ENCODE measurements at regions not wholly inside any gene's neighbourhood (a gene's known extent, or its start where the extent isn't known, plus 50 kb on each side); places are given as distances from the start of the nearest gene placed in this dataset.

DNA sequence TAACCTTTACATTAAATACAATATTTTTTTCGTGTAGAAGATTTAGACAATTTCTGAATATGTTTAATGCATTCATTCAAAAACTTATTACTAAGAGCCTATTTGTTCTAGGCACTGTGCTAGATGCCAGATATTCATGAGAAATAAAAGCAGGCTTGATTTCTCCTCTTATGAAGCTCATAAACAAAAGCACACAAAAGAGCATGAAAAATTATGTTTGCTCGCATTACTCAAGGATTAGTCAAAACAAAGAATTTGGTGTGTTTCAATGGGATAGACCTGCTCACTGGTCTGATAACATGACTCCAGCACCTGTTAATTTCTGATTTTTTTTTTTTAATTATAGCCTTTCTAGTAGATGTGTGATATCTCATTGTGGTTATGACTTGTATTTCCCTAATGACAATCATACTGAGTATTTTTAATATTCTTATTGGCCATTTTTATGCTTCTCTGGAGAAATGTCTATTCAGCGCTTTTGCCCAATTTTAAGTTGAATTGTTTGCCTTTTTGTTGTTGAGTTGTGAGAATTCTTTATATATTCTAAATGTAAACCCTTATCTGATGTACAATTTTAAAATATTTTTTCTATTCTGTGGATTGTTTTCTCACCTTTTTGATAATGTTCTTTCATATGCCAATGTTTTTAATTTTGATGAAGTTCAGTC, 382.3 kb upstream of the ADGRL4 start:
- DNase-seq (no peak), ATAC-seq (no peak)
- no peaks in the 10 kb centered on the region for H3K36me3 ChIP-seq
- no peaks in the 10 kb centered on the region for H3K9me3 ChIP-seq
- no peak overlapping the region for H3K27ac ChIP-seq
- no peaks in the 10 kb centered on the region for H3K4me1 ChIP-seq
- intact Hi-C loops (cut with DNase I), result no loop called here
- no peak overlapping the region for H3K4me3 ChIP-seq
- WGBS (ENCODE audit: insufficient coverage, low coverage, low lambda C conversion rate, missing lambda C conversion rate), result 67% methylated on average over 3 of the region's 3 CpGs
- TF ChIP-seq POLR2A (IDR thresholded peaks at IDR 0.05), result no peak
- no peaks in the 10 kb centered on the region for H3K27me3 ChIP-seq

DNA sequence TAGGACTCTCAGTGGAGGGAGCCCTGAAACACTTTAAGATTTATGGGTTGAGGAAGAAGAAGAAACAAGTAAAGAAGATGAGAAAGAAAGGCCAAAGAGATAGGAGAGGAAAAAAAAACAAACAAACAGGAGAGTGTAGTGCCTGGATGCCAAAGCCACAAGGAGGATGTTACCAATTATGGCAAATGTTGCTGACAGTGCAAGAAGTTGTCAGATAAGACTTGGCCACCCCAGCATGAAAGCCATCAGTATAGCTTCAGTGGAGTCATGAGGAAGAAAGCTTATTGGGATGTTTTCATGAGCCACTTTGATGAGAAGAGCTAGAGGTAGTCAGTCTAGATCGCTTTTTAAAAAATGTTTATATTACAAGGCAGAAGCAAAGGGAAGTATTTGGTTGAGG, 380.2 kb upstream of the ADGRL4 start:
- Histone ChIP-seq H3K4me3 (no peak overlapping the region), H3K27ac (no peak overlapping the region), H3K36me3 (no peaks in the 10 kb centered on the region), H3K9me3 (no peaks in the 10 kb centered on the region), H3K4me1 (no peaks in the 10 kb centered on the region), H3K27me3 (no peaks in the 10 kb centered on the region)
- 58% methylated on average over 1 of the region's 1 CpG for WGBS (ENCODE audit: insufficient coverage, low coverage, low lambda C conversion rate, missing lambda C conversion rate)
- ATAC-seq (no peak), DNase-seq (no peak)
- intact Hi-C loops (cut with DNase I), result no loop called here
- TF ChIP-seq POLR2A (IDR thresholded peaks at IDR 0.05), result no peak
- TF ChIP-seq, protein P1, sequence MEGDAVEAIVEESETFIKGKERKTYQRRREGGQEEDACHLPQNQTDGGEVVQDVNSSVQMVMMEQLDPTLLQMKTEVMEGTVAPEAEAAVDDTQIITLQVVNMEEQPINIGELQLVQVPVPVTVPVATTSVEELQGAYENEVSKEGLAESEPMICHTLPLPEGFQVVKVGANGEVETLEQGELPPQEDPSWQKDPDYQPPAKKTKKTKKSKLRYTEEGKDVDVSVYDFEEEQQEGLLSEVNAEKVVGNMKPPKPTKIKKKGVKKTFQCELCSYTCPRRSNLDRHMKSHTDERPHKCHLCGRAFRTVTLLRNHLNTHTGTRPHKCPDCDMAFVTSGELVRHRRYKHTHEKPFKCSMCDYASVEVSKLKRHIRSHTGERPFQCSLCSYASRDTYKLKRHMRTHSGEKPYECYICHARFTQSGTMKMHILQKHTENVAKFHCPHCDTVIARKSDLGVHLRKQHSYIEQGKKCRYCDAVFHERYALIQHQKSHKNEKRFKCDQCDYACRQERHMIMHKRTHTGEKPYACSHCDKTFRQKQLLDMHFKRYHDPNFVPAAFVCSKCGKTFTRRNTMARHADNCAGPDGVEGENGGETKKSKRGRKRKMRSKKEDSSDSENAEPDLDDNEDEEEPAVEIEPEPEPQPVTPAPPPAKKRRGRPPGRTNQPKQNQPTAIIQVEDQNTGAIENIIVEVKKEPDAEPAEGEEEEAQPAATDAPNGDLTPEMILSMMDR (IDR thresholded peaks at IDR 0.05), result no peak

DNA sequence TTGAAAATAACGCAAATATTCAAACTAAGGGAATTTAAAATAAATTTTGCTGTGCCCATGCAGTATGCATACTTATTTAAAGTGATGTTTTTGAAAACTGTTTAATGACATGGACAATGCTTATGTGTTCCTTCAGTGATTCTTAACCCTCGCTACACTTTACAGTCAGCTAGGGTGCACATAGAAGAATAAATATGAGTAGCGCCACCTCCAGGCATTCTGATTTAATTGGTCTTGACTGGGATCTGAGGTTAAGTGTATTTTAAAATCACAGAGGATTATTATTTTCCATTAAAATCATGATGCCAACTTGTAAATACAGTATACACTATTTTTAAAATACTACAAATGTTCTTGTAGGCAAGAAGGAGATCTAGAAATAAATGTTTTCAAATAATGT, 373.5 kb upstream of the ADGRL4 start:
- DNase-seq, result no peak

DNA sequence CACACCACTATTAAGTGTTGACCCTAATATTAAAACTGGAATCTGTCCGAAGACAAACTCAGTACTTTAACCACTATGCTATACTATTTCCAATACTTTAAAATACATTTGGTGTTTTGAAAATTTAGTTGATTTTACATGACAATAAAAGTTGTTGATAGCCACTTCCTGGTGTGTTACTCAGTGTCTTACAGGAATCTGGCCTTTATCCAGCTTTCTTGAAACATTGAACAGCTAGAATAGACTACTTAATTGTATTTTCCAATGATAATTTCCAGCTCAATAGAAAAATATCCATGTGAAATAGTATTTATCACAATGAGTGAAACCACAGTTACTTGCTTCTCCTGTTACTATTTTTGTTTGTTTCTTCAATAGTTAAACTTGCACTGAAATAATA, 369.6 kb upstream of the ADGRL4 start:
- intact Hi-C loops (cut with DNase I), result no loop called here
- H3K4me3 ChIP-seq, result no peak overlapping the region
- H3K27ac ChIP-seq, result no peak overlapping the region
- TF ChIP-seq, protein P1 (IDR thresholded peaks at IDR 0.05), result no peak
- TF ChIP-seq POLR2A (IDR thresholded peaks at IDR 0.05), result no peak
- no peaks in the 10 kb centered on the region for H3K27me3 ChIP-seq
- 44% methylated on average over 1 of the region's 1 CpG for WGBS (ENCODE audit: insufficient coverage, low coverage, low lambda C conversion rate, missing lambda C conversion rate)
- no peaks in the 10 kb centered on the region for H3K36me3 ChIP-seq
- ATAC-seq (no peak), DNase-seq (no peak)
- H3K4me1 ChIP-seq, result no peaks in the 10 kb centered on the region
- no peaks in the 10 kb centered on the region for H3K9me3 ChIP-seq

More for the DNA sequence above, 373.5 kb upstream of the ADGRL4 start:
- 45% methylated on average over 3 of the region's 3 CpGs for WGBS (ENCODE audit: insufficient coverage, low coverage, low lambda C conversion rate, missing lambda C conversion rate)
- no peaks in the 10 kb centered on the region for H3K9me3 ChIP-seq
- H3K27ac ChIP-seq, result no peak overlapping the region
- H3K36me3 ChIP-seq, result no peaks in the 10 kb centered on the region
- no peak overlapping the region for H3K4me3 ChIP-seq
- ATAC-seq, result no peak
- no peaks in the 10 kb centered on the region for H3K27me3 ChIP-seq
- TF ChIP-seq, protein P1 (IDR thresholded peaks at IDR 0.05), result no peak
- TF ChIP-seq POLR2A (IDR thresholded peaks at IDR 0.05), result no peak
- intact Hi-C loops (cut with DNase I), result no loop called here
- H3K4me1 ChIP-seq, result no peaks in the 10 kb centered on the region

DNA sequence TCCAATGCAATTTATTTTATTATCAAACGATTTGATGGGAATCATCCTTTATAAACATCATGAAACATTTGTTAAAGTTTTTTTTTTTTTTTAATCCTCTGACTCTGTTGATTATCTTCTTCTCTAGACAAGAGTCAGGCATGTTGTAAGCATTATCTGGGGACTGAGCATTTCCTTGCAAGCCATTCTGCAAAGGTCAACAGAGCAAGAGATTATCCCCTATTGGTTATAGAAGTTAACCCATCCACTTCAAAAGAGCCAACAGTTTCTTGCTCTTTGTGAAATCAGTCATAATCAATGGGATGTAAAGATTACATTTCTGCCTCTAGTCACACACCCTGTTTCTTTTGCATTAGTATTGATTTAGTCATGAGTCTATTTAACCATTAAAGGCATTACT, 368.8 kb upstream of the ADGRL4 start:
- Histone ChIP-seq H3K27ac (no peak overlapping the region), H3K4me1 (no peaks in the 10 kb centered on the region), H3K36me3 (no peaks in the 10 kb centered on the region), H3K4me3 (no peak overlapping the region), H3K9me3 (no peaks in the 10 kb centered on the region), H3K27me3 (no peaks in the 10 kb centered on the region)
- intact Hi-C loops (cut with DNase I), result no loop called here
- DNase-seq (no peak), ATAC-seq (no peak)
- 0% methylated on average over 1 of the region's 1 CpG for WGBS (ENCODE audit: insufficient coverage, low coverage, low lambda C conversion rate, missing lambda C conversion rate)
- TF ChIP-seq, protein P1 (IDR thresholded peaks at IDR 0.05), result no peak
- TF ChIP-seq POLR2A (IDR thresholded peaks at IDR 0.05), result no peak

Data from right lobe of liver (tissue), 6 donors.